ENCODE measurements at regions not wholly inside any gene's neighbourhood (a gene's known extent, or its start where the extent isn't known, plus 50 kb on each side); places are given as distances from the start of the nearest gene placed in this dataset.

GRCh38 chr3:161631536-161631935 is 134.9 kb downstream of the OTOL1 start:
- TF ChIP-seq CTCF (conservative IDR thresholded peaks at IDR 0.05 in 1 of 2, IDR thresholded peaks at IDR 0.05 in 1 of 2; ENCODE audit: low read depth in 1 of 2, low read length in 2 of 2), result no peak
- no peak for TF ChIP-seq EZH2 (IDR thresholded peaks at IDR 0.05; ENCODE audit: low read length, missing control alignments)
